Bone marrow (tissue), 2 donors: ENCODE measurements at regions not wholly inside any gene's neighbourhood (a gene's known extent, or its start where the extent isn't known, plus 50 kb on each side); places are given as distances from the start of the nearest gene placed in this dataset.
"Not testable (repeated sequence)": the region's sequence is repeated elsewhere in the genome, so short reads cannot be mapped to it uniquely, and the experiment has no call there.

ENCODE experiments used
- DNase-seq, 2 donors: peaks; one replicate each; lab custom pipeline; 2025; lab: John Stamatoyannopoulos, UW

DNA sequence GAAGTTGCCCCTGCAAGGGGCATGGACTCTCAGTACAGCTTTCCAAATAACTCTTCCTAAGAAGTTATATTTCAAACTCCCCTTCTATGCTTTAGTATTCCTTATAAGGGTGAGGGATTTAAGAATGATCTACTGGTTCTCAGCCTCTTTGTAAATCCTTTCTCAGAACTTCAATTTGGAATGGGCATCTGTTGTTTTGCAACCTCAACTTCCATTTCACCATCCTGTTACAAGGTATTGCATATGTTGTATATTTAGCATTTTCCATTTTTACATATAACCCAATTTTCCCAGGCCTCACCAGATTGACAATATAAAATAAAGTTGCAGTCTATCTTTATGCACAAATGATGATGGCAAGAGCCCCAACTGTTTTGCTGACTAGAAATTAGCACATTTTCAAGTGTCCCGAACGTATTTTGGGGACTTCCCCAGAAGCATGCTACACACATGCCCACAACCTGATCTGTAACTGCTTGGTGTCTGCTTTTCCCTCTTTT lies 154.9 kb upstream of the CARMIL1 start:
- DNase-seq: no peak

DNA sequence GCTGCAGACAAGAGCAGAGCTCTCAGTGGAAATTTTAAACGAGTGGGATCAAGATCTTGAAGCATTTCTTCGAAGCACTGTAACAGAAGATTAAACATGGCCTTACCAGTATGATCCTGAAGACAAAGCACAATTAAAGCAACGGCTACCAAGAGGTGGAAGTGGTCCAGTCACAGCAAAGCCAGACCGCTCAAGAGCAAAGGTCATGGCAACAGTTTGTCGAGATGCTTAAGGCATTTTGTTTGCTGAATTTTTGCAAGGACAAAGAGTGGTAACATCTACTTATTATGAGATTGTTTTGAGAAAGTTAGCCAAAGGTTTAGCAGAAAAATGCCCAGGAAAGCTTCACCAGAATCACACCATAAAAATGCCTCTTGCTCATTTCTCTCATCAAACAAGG lies 153.4 kb upstream of the CARMIL1 start:
- no peak for DNase-seq

DNA sequence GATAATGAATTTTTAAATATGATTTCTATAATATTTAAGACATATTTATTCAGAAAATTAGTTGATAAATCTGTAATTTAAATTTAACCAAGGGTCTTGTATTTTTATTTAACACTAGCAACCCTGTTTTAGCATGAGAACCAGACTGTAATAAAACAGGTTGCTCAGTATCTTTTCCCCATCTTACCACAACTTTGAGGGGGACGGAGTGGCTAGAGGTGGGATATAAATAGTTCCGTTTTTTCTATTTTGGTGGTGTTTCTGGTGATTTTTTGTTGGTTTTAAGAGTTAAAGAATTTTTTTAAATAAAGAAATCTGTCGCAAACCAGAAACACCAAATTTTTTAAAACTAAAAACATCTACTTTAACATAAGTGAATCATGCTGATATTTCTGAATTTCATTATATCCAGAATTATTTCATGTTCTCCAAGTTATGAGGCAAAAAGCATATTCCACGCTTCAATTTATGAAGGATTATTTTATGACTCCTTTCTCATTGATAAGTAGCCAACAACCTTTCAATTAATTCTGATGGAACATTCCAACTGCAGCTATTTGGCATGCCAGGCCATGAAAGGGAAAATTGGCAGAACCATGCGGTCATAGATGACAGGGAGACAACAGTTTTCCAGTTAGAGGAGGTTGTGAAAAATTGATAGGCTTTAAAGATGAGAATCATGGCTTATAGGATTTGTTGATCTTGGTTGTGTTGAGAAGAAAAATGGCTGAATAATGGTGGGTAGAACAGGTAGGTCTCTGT lies 151.9 kb upstream of the CARMIL1 start:
- DNase-seq: no peak

DNA sequence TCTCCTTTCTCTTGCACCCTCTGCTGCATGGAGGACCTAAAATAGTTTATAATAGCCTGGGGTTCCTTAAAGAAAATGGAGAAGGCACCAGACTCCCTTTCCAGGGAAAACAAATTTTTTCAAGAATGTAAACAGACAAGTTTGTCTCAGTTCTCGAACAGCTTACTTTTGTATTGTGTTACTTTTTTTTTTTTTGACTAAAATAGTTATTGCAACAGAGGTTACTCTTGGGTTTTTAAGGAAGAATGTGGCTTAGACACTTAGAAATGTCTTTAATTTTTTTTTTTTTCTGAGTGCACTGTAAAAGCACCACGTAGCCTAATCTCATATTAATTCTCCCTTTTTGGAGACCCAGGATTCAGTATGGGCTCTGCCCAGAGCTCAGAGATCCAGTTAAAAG lies 148.7 kb upstream of the CARMIL1 start:
- DNase-seq: no peak

DNA sequence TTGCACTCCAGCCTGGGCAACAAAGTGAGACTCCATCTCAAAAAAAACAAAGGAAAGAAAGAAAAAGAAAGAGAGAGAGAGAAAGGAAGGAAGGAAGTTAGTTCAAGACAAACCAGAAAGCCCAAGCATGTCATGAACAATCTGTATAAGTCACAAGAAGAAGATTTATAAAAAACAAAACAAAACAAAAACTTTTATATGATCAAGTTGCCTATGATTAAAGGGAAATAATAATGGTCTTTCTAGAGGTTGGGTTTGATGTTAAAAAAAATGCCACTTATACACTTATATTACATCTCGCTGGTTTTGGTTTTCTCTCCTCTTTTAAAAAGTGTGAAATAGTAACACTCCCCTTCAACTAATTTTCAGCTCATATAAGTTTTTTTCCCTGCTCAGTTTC lies 146.2 kb upstream of the CARMIL1 start:
- no peak for DNase-seq

DNA sequence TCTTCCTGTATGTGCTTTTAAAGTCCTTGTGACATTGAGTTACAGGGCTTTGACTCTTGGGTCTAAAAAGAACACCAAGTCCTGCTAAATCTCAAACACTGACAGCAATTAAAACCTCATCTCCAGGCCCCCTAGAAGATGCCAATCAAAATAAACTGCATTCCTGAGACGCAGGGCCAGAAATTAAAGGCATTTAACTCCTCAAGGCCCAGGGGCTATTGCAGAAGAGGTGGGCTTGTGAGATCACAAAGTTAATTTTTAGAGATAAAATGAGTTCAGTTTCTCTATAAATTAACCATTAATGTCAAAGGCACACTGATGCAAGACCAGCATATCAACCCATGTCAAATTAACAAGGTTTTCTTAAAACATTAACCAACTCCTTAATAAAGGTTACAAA lies 145.6 kb upstream of the CARMIL1 start:
- no peak for DNase-seq

DNA sequence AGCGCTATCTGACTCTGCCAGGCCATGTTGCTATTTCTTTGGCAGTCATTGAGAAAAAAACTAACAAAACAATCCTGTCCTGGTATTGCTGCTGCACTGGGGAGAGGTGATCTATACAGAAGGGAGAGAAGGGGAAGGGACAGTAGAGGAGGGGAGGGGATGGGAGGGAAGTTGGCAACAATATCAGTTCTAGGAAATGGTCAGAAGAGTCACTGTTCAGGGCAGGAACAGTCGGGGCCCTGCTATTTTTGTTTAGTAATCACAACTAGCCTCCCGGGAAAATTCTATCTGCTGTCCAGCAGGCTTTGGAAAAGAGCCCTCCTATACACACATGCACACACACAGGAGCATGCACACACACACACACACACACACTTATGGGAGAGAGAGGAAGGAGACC lies 142.3 kb upstream of the CARMIL1 start:
- DNase-seq: no peak

DNA sequence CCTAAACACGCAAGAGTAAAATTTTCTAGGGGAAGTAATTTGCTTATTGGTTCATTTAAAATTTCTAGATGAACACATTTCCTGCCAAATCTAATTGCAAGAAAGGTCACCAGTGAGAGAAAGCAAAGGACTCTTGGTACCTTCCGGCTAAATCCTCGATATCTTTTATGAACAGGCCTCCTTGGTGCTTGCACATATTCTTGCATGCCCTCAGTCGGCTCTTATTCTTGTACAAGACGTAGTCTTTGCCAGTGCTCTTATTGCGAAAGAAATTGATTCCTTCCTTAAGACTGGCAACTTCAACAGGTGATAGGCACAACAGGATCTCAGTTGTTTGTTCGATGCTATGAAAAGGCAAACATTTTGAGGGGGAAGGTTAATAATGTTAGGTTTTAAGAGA lies 141.7 kb upstream of the CARMIL1 start:
- DNase-seq: no peak

DNA sequence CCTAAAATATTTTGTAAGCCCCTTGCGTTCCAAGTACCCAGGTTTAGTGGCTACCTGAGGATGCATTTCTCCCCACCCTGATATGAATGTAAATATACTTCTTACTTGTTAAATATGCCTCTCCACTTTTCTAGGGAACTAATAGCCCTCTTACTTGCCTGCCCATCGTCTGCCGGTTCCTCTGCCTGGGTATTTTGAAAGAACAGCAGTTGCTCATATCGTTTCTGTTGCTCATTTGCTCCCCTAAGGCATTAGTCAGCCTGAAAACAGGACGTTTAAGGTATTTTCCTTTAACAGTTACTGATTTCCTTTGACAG lies 141.3 kb upstream of the CARMIL1 start:
- DNase-seq: no peak

DNA sequence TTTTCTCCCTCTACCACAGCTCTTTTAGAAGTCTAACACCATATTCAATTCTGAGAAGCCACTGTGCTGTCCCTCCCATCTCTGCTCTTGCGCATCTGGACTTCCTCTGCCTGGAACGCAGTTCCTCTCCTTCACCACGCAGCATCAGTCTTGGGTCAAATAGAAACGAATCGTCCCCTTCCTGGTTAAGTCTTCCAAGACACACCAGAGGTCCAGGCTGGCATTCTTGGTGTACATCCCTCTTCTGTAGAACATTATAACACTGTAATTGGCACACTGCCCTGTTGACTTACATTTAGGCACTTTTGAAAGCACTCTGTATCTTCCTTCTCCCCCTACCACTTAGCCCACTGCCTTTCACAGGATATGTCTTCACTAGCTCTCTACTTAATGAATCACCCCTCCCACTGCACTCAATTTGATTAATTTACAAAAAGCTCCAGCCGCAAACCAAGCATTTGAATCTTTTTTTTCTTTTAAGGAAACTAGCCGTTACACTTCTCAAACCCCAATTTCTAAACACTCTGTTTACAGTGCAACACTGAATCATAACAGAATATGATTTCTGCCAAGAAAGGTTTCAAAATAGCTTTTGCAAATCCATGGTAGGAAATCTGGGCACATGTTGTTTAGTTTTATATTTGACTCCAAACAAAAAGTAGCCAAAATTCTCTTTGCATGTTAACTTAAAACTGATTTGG lies 140.8 kb upstream of the CARMIL1 start:
- DNase-seq: peak; percentile 48 to 92

DNA sequence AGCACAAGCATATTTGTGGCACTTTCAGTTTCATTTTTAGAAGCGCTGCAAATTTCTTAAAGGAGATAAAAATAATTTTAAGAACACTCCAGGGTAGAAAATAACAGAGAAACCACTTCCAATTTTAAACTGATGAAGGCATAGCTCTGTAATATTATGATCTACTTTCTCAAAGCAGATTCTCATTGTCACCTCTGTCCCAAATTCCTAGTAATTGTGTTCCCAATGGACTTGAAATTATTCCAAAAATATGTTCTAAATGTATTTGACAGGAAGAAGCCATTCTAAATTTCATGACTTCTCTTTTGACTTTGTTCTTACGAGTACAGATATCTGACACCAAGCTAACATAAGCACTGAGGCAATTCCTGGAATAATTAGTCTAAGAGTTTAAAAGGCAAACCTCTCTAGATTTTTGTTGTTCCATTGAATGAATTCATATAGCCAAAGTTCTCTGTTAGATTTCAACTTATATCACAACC lies 140.2 kb upstream of the CARMIL1 start:
- peak in 1 of 2 donors; percentile 42 for DNase-seq

DNA sequence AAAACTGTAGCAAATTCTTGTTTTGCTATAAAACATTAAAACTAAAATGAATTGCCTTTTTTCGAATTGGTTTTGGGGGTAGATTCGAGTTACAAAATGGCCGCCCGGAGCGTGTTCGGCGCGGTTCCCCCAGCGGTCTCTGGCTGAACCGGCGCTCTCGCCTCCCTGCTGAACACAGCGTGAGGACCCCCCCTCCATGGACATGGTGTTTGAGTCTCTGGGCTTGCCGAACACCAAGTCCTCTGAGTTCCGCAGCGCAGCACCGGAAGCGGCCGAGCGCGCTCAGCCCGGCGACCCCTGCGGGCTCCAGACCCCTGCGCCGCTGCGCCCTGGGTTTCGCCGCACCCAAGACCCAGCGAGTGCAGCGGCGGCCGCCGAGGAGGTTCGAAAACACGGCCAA lies 139.6 kb upstream of the CARMIL1 start:
- DNase-seq: not testable (repeated sequence)

DNA sequence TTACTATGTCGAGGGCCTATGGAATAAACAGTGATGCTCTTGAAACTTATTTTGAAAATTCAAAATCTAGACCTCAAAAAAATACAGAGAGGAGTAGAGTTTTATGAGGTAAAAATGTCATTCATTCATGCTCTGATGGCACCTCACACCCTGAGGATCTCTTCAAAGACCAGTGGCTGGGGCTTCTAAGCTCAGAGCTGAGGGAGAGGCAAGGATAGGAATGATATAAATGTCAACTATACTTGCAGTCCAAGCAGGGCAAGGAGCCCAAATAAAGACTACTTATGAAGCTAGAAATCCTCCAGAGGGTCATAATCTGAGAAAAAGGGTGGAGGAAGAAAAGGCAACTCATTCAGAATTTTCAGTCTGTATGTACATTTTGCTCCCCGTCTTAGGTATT lies 136.7 kb upstream of the CARMIL1 start:
- no peak for DNase-seq

DNA sequence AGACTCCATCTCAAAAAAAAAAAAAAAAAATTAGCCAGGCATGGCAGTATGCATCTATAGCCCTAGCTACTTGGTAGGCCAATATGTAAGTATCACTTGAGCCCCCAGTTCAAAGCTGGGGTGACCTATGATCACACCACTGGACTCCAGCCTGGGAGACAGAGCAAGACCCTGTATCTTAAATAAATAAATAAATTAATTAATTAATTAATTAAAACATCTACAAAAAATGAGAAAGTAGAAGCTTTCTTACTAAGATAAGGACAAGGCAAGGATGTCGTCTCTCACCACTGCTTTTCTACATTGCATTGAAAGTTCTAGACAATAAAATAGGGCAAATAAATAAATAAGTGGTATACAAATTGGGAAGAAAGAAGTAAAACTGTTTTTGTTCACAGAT lies 134.3 kb upstream of the CARMIL1 start:
- DNase-seq: no peak

DNA sequence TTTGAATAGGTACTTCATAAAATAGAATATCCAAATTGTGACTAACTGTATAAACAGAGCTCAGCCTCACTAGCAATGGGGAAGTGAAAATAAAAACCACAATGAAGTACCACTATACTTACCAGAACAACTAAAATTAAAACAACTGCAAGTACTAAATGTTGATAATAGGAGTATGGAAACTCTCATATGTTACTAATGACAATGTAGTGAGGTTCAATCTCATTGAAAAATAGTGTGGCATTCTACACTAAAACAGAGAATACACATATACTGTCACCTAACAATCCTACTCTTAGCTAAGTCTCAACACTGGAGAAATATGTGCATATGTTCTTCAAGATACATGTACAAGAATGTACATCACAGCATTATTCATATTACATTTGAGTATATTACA lies 132.0 kb upstream of the CARMIL1 start:
- DNase-seq: peak in 1 of 2 donors; percentile 59

DNA sequence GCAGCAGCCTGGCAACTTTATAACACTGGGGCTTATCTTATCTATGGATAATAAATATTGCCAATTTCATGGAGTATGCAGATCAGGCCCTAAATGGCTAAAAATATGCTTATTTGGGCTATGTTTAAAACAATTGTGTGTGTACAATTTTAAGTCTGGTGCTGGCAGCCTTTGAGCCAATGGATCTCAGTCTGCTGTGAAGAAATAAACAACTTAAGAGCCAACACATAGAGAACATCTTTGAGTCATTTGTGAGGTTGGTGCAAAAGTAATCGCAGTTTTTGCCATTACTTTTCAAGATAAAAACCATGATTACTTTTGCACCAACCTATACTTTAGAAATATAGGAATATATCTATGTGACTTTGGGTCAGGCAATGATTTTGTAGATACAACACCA lies 129.1 kb upstream of the CARMIL1 start:
- no peak for DNase-seq

DNA sequence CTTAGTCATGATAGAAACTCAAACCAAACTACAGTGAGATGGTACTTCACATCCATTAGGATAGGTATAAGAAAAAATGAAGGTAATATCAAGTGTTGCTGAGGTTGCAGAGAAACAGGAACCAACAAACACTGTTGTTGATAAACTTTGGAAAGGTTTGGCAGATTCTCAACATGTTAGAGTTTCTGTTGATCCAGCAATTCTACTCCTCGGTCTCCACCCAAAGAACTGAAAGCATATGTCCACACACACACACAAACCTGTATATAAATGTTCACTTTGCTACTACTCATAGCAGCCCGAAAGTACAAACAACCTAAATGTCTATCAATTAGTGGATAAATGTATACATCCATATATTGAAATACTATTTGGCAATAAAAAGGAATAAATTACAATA lies 128.3 kb upstream of the CARMIL1 start:
- DNase-seq: no peak

DNA sequence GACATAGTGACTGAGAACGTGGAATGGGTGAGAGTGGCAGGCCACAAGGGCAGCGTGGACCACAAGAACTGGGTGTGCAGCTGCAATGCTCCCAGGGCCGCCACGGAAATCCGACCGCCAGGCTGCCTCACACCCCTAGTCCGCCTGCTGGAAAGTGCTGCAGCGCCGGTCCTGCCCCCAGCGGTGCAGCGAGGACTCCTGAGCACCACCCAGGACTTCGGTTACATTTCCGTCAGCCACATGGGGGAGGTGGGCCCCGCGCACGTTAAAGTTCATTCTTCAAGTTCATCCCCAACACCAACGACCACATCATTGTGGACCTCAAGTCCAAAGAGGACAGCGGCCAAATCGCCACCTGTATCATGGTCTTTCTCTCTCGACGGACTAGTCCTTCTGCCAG lies 126.1 kb upstream of the CARMIL1 start:
- no peak for DNase-seq

DNA sequence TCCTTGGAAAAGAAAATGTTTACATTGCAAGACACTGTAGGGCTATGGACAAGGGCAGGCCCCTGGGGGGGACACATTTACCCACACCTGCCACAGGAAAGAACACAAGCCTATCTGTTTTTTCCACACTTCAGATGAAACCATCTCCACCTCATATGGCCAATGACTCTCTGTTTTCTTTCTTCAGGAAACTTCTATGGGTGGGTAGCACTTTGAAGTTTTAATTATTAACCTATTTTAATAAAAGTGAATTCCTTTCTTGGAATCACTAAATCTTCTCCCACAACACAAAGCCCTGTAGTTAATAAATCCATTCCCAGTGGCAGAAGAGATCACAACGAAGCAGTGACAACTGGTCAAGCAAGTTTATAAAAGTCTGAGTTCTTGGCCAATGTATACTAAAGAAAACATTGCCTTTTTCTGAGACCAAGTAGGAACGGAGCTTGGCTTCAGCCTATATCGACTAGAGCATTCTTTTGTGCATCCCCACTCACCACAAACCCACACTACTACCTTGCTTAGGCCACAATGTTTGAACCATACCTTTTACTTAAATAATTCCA lies 125.1 kb upstream of the CARMIL1 start:
- no peak for DNase-seq

DNA sequence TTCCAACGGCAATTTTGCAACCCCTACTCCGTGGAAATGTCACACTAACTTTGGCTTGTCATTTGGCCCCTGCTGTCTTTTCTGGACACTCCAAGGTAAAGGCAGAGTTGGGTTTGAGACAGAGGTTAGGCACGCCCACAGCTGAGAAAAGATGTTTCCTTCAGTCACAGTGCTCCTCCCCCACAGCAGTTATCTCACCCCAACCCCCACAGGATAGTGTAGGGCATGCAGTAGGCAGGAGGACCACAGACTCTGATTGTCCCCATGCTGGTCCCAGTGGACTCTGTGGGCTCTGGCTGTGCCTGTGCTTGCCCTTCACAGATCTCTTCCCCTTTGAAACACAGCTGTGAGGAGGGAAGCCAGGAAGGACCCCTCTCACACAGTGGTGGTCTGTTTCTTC lies 124.0 kb upstream of the CARMIL1 start:
- DNase-seq: no peak

DNA sequence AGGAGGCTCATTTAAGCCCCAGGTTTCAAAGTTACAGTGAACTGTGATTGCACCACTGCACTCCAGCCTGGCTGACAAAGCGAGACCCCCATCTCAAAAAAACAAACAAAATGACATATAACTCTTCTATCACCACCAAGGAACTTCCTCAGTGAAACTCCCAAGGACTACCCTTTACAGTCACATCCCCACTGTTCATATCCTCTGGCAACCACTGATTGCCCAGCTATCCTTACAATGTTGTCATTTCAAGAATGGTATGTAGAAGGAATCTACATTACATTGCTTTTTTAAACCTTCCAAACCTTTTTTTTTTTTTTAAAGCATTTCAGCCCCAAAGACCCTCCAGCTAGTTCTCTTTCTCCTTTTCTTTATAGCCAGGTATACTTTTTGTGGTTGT lies 123.1 kb upstream of the CARMIL1 start:
- DNase-seq: no peak

DNA sequence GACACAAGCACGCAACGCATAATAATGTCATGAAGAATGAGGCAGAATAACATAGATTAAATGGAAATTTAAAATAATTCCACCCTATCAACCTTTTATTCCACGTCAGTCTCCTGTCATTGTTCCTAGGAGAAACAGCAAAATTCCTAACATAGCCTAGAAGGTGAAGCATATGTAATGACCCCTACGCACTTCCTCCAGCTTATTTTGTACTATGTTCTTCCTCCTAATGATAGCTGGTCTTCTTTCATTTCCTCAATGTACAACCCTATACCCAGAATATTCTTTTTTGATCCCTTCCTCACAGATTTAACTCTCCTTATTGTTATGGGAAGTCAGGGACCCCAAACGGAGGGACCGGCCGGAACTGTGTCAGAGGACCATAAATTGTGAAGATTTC lies 122.0 kb upstream of the CARMIL1 start:
- no peak for DNase-seq

DNA sequence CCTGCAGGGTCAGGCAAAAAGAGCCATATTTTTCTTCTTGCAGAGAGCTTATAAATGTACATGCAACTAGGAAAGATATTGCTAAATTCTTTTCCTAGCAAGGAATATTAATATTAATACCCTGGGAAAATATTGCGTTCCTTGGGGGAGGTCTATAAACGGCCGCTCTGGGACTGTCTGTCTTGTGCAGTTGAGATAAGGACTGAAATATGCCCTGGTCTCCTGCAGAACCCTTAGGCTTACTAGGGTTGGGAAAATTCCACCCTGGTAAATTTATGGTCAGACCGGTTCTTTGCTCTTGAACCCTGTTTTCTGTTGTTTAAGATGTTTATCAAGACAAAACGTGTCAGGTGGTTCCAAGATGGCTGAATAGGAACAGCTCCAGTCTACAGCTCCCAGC lies 121.3 kb upstream of the CARMIL1 start:
- DNase-seq: no peak
